ENCODE measurements at regions not wholly inside any gene's neighbourhood (a gene's known extent, or its start where the extent isn't known, plus 50 kb on each side); places are given as distances from the start of the nearest gene placed in this dataset.
A peak's percentile ranks its signal among the peaks of the same experiment; 100 is the strongest.

- Histone ChIP-seq H3K27ac (ENCODE audit: low read depth, low read length) (no peak overlapping the region), H3K4me3 (ENCODE audit: low read depth, low read length) (peak overlapping the region; percentile 17; the same call in 1 of the 2 replicates), H3K27me3 (ENCODE audit: control insufficient read depth, insufficient read depth, low read length) (no peaks in the 10 kb centered on the region), H3K9ac (ENCODE audit: low read length) (no peak overlapping the region), H3K4me1 (ENCODE audit: control insufficient read depth, insufficient read depth, low read length) (peaks cover 11% of the 10 kb centered on the region), H3K9me3 (ENCODE audit: control insufficient read depth, insufficient read depth, low read depth, low read length) (no peaks in the 10 kb centered on the region), H3K36me3 (ENCODE audit: control insufficient read depth, insufficient read depth, low read length) (no peaks in the 10 kb centered on the region)
Measured at GRCh38 chr6:16964553-16965499, 137.0 kb upstream of the STMND1 start.

GRCh38 chr6:16961577-16961976 lies 140.3 kb upstream of the STMND1 start:
- no peak overlapping the region for H3K4me3 ChIP-seq (ENCODE audit: low read depth, low read length)
- peaks cover 11% of the 10 kb centered on the region for H3K4me1 ChIP-seq (ENCODE audit: control insufficient read depth, insufficient read depth, low read length)
- H3K9ac ChIP-seq (ENCODE audit: low read length) = no peak overlapping the region
- H3K27ac ChIP-seq (ENCODE audit: low read depth, low read length) = no peak overlapping the region
- H3K9me3 ChIP-seq (ENCODE audit: control insufficient read depth, insufficient read depth, low read depth, low read length) = no peaks in the 10 kb centered on the region
- no peaks in the 10 kb centered on the region for H3K36me3 ChIP-seq (ENCODE audit: control insufficient read depth, insufficient read depth, low read length)
- no peaks in the 10 kb centered on the region for H3K27me3 ChIP-seq (ENCODE audit: control insufficient read depth, insufficient read depth, low read length)

GRCh38 chr6:16959789-16960188 lies 142.1 kb upstream of the STMND1 start:
- Histone ChIP-seq H3K4me1 (ENCODE audit: control insufficient read depth, insufficient read depth, low read length) (peaks cover 7% of the 10 kb centered on the region), H3K36me3 (ENCODE audit: control insufficient read depth, insufficient read depth, low read length) (no peaks in the 10 kb centered on the region), H3K27me3 (ENCODE audit: control insufficient read depth, insufficient read depth, low read length) (no peaks in the 10 kb centered on the region), H3K9me3 (ENCODE audit: control insufficient read depth, insufficient read depth, low read depth, low read length) (no peaks in the 10 kb centered on the region), H3K27ac (ENCODE audit: low read depth, low read length) (no peak overlapping the region), H3K9ac (ENCODE audit: low read length) (no peak overlapping the region), H3K4me3 (ENCODE audit: low read depth, low read length) (no peak overlapping the region)

GRCh38 chr6:16956361-16956760 lies 145.5 kb upstream of the STMND1 start:
- Histone ChIP-seq H3K36me3 (ENCODE audit: control insufficient read depth, insufficient read depth, low read length) (no peaks in the 10 kb centered on the region), H3K9ac (ENCODE audit: low read length) (no peak overlapping the region), H3K27me3 (ENCODE audit: control insufficient read depth, insufficient read depth, low read length) (no peaks in the 10 kb centered on the region), H3K9me3 (ENCODE audit: control insufficient read depth, insufficient read depth, low read depth, low read length) (no peaks in the 10 kb centered on the region), H3K4me1 (ENCODE audit: control insufficient read depth, insufficient read depth, low read length) (peaks cover 7% of the 10 kb centered on the region; the same call in 1 of the 2 replicates), H3K27ac (ENCODE audit: low read depth, low read length) (no peak overlapping the region), H3K4me3 (ENCODE audit: low read depth, low read length) (no peak overlapping the region)

GRCh38 chr6:16955899-16956298 lies 146.0 kb upstream of the STMND1 start:
- Histone ChIP-seq H3K4me3 (ENCODE audit: low read depth, low read length) (no peak overlapping the region), H3K36me3 (ENCODE audit: control insufficient read depth, insufficient read depth, low read length) (no peaks in the 10 kb centered on the region), H3K9ac (ENCODE audit: low read length) (no peak overlapping the region)

GRCh38 chr6:16953905-16954304 lies 147.9 kb upstream of the STMND1 start:
- Histone ChIP-seq H3K27ac (ENCODE audit: low read depth, low read length) (no peak overlapping the region), H3K4me1 (ENCODE audit: control insufficient read depth, insufficient read depth, low read length) (peaks cover 7% of the 10 kb centered on the region; the same call in 1 of the 2 replicates), H3K27me3 (ENCODE audit: control insufficient read depth, insufficient read depth, low read length) (no peaks in the 10 kb centered on the region), H3K9ac (ENCODE audit: low read length) (no peak overlapping the region), H3K4me3 (ENCODE audit: low read depth, low read length) (no peak overlapping the region), H3K9me3 (ENCODE audit: control insufficient read depth, insufficient read depth, low read depth, low read length) (no peaks in the 10 kb centered on the region), H3K36me3 (ENCODE audit: control insufficient read depth, insufficient read depth, low read length) (no peaks in the 10 kb centered on the region)

More at GRCh38 chr6:16955899-16956298, 146.0 kb upstream of the STMND1 start:
- Histone ChIP-seq H3K27ac (ENCODE audit: low read depth, low read length) (no peak overlapping the region), H3K4me1 (ENCODE audit: control insufficient read depth, insufficient read depth, low read length) (peaks cover 7% of the 10 kb centered on the region; the same call in 1 of the 2 replicates), H3K9me3 (ENCODE audit: control insufficient read depth, insufficient read depth, low read depth, low read length) (no peaks in the 10 kb centered on the region), H3K27me3 (ENCODE audit: control insufficient read depth, insufficient read depth, low read length) (no peaks in the 10 kb centered on the region)

- H3K27me3 ChIP-seq (ENCODE audit: control insufficient read depth, insufficient read depth, low read length) = no peaks in the 10 kb centered on the region
Measured at GRCh38 chr6:16953446-16953845, 148.4 kb upstream of the STMND1 start.

GRCh38 chr6:16950825-16951495 lies 150.9 kb upstream of the STMND1 start:
- H3K9ac ChIP-seq (ENCODE audit: low read length) = no peak overlapping the region
- no peaks in the 10 kb centered on the region for H3K9me3 ChIP-seq (ENCODE audit: control insufficient read depth, insufficient read depth, low read depth, low read length)
- H3K36me3 ChIP-seq (ENCODE audit: control insufficient read depth, insufficient read depth, low read length) = no peaks in the 10 kb centered on the region
- no peak overlapping the region for H3K4me3 ChIP-seq (ENCODE audit: low read depth, low read length)
- H3K27me3 ChIP-seq (ENCODE audit: control insufficient read depth, insufficient read depth, low read length) = no peaks in the 10 kb centered on the region
- no peak overlapping the region for H3K27ac ChIP-seq (ENCODE audit: low read depth, low read length)
- peaks cover 20% of the 10 kb centered on the region for H3K4me1 ChIP-seq (ENCODE audit: control insufficient read depth, insufficient read depth, low read length)

More at GRCh38 chr6:16953446-16953845, 148.4 kb upstream of the STMND1 start:
- no peak overlapping the region for H3K4me3 ChIP-seq (ENCODE audit: low read depth, low read length)
- no peak overlapping the region for H3K9ac ChIP-seq (ENCODE audit: low read length)
- peaks cover 7% of the 10 kb centered on the region; the same call in 1 of the 2 replicates for H3K4me1 ChIP-seq (ENCODE audit: control insufficient read depth, insufficient read depth, low read length)
- H3K9me3 ChIP-seq (ENCODE audit: control insufficient read depth, insufficient read depth, low read depth, low read length) = no peaks in the 10 kb centered on the region
- H3K36me3 ChIP-seq (ENCODE audit: control insufficient read depth, insufficient read depth, low read length) = no peaks in the 10 kb centered on the region
- no peak overlapping the region for H3K27ac ChIP-seq (ENCODE audit: low read depth, low read length)

- Histone ChIP-seq H3K36me3 (ENCODE audit: control insufficient read depth, insufficient read depth, low read length) (no peaks in the 10 kb centered on the region), H3K27ac (ENCODE audit: low read depth, low read length) (no peak overlapping the region), H3K9ac (ENCODE audit: low read length) (no peak overlapping the region), H3K9me3 (ENCODE audit: control insufficient read depth, insufficient read depth, low read depth, low read length) (no peaks in the 10 kb centered on the region), H3K27me3 (ENCODE audit: control insufficient read depth, insufficient read depth, low read length) (no peaks in the 10 kb centered on the region), H3K4me1 (ENCODE audit: control insufficient read depth, insufficient read depth, low read length) (peaks cover 20% of the 10 kb centered on the region), H3K4me3 (ENCODE audit: low read depth, low read length) (no peak overlapping the region)
Measured at GRCh38 chr6:16950302-16950701, 151.5 kb upstream of the STMND1 start.

- no peaks in the 10 kb centered on the region for H3K9me3 ChIP-seq (ENCODE audit: control insufficient read depth, insufficient read depth, low read depth, low read length)
- H3K9ac ChIP-seq (ENCODE audit: low read length) = no peak overlapping the region
- H3K4me1 ChIP-seq (ENCODE audit: control insufficient read depth, insufficient read depth, low read length) = peaks cover 20% of the 10 kb centered on the region
- H3K4me3 ChIP-seq (ENCODE audit: low read depth, low read length) = no peak overlapping the region
- no peak overlapping the region for H3K27ac ChIP-seq (ENCODE audit: low read depth, low read length)
- no peaks in the 10 kb centered on the region for H3K36me3 ChIP-seq (ENCODE audit: control insufficient read depth, insufficient read depth, low read length)
- no peaks in the 10 kb centered on the region for H3K27me3 ChIP-seq (ENCODE audit: control insufficient read depth, insufficient read depth, low read length)
Measured at GRCh38 chr6:16949716-16950115, 152.1 kb upstream of the STMND1 start.

GRCh38 chr6:16948396-16948795 lies 153.5 kb upstream of the STMND1 start:
- Histone ChIP-seq H3K27me3 (ENCODE audit: control insufficient read depth, insufficient read depth, low read length) (no peaks in the 10 kb centered on the region), H3K27ac (ENCODE audit: low read depth, low read length) (no peak overlapping the region), H3K4me3 (ENCODE audit: low read depth, low read length) (no peak overlapping the region), H3K9ac (ENCODE audit: low read length) (no peak overlapping the region), H3K4me1 (ENCODE audit: control insufficient read depth, insufficient read depth, low read length) (peaks cover 13% of the 10 kb centered on the region), H3K36me3 (ENCODE audit: control insufficient read depth, insufficient read depth, low read length) (no peaks in the 10 kb centered on the region), H3K9me3 (ENCODE audit: control insufficient read depth, insufficient read depth, low read depth, low read length) (no peaks in the 10 kb centered on the region)
